ENCODE measurements at regions not wholly inside any gene's neighbourhood (a gene's known extent, or its start where the extent isn't known, plus 50 kb on each side); places are given as distances from the start of the nearest gene placed in this dataset.

DNA sequence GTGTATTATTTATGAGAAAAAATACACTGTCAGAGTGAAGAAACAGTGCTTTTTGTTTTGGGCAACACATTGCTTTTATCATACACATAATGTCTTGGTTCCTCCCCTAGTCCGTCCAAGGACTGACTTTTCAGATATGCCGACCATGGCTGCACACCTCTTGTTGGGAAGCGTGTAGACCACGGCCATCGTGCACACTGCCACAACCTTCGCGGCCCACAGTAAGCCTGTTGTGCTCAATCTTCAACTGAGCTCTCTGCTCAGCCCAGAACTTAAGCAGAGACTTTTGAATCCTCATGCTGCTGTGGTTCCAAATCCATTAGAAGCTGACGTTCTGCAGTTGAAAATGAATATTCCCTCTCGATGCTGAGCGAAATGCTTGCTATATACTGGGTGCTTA is 157.6 kb upstream of the IRX2 start:
- no peaks in the 10 kb centered on the region for H3K4me1 ChIP-seq (ENCODE audit: control insufficient read depth, insufficient read depth, low read length)
- H3K27ac ChIP-seq (ENCODE audit: low read length), result no peak overlapping the region
- H3K9me3 ChIP-seq (ENCODE audit: control insufficient read depth, insufficient read depth, low read depth, low read length), result no peaks in the 10 kb centered on the region
- no peaks in the 10 kb centered on the region; the same call in 1 of the 2 replicates for H3K27me3 ChIP-seq (ENCODE audit: control insufficient read depth, insufficient read depth, low read length)
- BruUV-seq (replicated peaks), result no TSS peak
- no peak for ATAC-seq
- CTCF ChIA-PET, result no interaction called here
- in situ Hi-C loops (cut with HindIII; ENCODE audit: low pct_unique_long_range_greater_than_20kb, low sequenced_read_pairs) (no loop called here), intact Hi-C loops (cut with micrococcal nuclease; ENCODE audit: unreplicated experiment) (no loop called here)
- H3K36me3 ChIP-seq (ENCODE audit: control insufficient read depth, insufficient read depth, low read length), result no peaks in the 10 kb centered on the region
- no peak overlapping the region for H3K4me3 ChIP-seq (ENCODE audit: low read depth in 2 of 2, low read length in 2 of 2)
- POLR2A ChIA-PET, result no interaction called here
- DNase-seq (ENCODE audit: low read depth, low spot score), result no peak
- TF ChIP-seq TCF7L2 (IDR thresholded peaks at IDR 0.05; ENCODE audit: low read depth, low read length) (no peak), SIN3A (IDR thresholded peaks at IDR 0.05; ENCODE audit: borderline replicate concordance, insufficient read depth, low read depth, low read length) (no peak), POLR2AphosphoS5 (IDR thresholded peaks at IDR 0.05; ENCODE audit: low read depth, low read length) (no peak)
- TF ChIP-seq, protein P1, sequence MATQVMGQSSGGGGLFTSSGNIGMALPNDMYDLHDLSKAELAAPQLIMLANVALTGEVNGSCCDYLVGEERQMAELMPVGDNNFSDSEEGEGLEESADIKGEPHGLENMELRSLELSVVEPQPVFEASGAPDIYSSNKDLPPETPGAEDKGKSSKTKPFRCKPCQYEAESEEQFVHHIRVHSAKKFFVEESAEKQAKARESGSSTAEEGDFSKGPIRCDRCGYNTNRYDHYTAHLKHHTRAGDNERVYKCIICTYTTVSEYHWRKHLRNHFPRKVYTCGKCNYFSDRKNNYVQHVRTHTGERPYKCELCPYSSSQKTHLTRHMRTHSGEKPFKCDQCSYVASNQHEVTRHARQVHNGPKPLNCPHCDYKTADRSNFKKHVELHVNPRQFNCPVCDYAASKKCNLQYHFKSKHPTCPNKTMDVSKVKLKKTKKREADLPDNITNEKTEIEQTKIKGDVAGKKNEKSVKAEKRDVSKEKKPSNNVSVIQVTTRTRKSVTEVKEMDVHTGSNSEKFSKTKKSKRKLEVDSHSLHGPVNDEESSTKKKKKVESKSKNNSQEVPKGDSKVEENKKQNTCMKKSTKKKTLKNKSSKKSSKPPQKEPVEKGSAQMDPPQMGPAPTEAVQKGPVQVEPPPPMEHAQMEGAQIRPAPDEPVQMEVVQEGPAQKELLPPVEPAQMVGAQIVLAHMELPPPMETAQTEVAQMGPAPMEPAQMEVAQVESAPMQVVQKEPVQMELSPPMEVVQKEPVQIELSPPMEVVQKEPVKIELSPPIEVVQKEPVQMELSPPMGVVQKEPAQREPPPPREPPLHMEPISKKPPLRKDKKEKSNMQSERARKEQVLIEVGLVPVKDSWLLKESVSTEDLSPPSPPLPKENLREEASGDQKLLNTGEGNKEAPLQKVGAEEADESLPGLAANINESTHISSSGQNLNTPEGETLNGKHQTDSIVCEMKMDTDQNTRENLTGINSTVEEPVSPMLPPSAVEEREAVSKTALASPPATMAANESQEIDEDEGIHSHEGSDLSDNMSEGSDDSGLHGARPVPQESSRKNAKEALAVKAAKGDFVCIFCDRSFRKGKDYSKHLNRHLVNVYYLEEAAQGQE (IDR thresholded peaks at IDR 0.05; ENCODE audit: insufficient read depth in 1 of 2, low read depth in 2 of 2, low read length in 1 of 2), result no peak

DNA sequence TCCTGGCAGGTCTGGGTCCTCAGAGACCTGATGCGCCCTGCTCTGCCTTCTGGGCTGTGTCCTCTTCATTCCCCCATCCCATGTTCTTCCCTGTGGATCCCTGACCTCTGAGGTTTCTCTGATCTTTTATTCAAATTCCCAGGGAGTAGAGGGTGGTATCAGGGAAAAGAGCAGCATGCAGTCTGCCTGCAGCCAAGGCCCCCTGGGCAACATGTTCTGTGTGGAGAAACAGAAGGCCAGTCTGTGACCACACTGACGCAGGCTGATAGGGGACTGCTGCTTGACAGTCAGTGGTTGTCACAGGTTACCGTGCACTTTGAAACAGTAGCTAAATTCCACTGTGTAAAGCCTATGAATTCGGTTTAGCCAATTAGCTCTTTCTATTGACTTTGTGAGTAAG is 156.6 kb upstream of the IRX2 start:
- TF ChIP-seq SIN3A (IDR thresholded peaks at IDR 0.05; ENCODE audit: borderline replicate concordance, insufficient read depth, low read depth, low read length) (no peak), POLR2AphosphoS5 (IDR thresholded peaks at IDR 0.05; ENCODE audit: low read depth, low read length) (no peak), TCF7L2 (IDR thresholded peaks at IDR 0.05; ENCODE audit: low read depth, low read length) (no peak)
- TF ChIP-seq, protein P2, sequence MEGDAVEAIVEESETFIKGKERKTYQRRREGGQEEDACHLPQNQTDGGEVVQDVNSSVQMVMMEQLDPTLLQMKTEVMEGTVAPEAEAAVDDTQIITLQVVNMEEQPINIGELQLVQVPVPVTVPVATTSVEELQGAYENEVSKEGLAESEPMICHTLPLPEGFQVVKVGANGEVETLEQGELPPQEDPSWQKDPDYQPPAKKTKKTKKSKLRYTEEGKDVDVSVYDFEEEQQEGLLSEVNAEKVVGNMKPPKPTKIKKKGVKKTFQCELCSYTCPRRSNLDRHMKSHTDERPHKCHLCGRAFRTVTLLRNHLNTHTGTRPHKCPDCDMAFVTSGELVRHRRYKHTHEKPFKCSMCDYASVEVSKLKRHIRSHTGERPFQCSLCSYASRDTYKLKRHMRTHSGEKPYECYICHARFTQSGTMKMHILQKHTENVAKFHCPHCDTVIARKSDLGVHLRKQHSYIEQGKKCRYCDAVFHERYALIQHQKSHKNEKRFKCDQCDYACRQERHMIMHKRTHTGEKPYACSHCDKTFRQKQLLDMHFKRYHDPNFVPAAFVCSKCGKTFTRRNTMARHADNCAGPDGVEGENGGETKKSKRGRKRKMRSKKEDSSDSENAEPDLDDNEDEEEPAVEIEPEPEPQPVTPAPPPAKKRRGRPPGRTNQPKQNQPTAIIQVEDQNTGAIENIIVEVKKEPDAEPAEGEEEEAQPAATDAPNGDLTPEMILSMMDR (IDR thresholded peaks at IDR 0.05), result no peak
- TF ChIP-seq, protein P1 (IDR thresholded peaks at IDR 0.05; ENCODE audit: insufficient read depth in 1 of 2, low read depth in 2 of 2, low read length in 1 of 2), result no peak
- Histone ChIP-seq H3K36me3 (ENCODE audit: control insufficient read depth, insufficient read depth, low read length) (no peaks in the 10 kb centered on the region), H3K4me3 (ENCODE audit: low read depth in 2 of 2, low read length in 2 of 2) (no peak overlapping the region), H3K9me3 (ENCODE audit: control insufficient read depth, insufficient read depth, low read depth, low read length) (no peaks in the 10 kb centered on the region), H3K4me1 (ENCODE audit: control insufficient read depth, insufficient read depth, low read length) (no peaks in the 10 kb centered on the region), H3K27ac (ENCODE audit: low read length) (no peak overlapping the region), H3K27me3 (ENCODE audit: control insufficient read depth, insufficient read depth, low read length) (no peaks in the 10 kb centered on the region; the same call in 1 of the 2 replicates)
- BruUV-seq (replicated peaks), result no TSS peak
- no peak for ATAC-seq
- POLR2A ChIA-PET, result no interaction called here
- CTCF ChIA-PET, result no interaction called here
- DNase-seq (ENCODE audit: low read depth, low spot score), result no peak
- in situ Hi-C loops (cut with HindIII; ENCODE audit: low pct_unique_long_range_greater_than_20kb, low sequenced_read_pairs) (no loop called here), intact Hi-C loops (cut with micrococcal nuclease; ENCODE audit: unreplicated experiment) (no loop called here)

All from Panc1 (cell line).